SK-N-SH treated with all-trans-retinoic acid at 6 μM for 48 hours (cell line): ENCODE measurements at regions not wholly inside any gene's neighbourhood (a gene's known extent, or its start where the extent isn't known, plus 50 kb on each side); places are given as distances from the start of the nearest gene placed in this dataset.

Experiments
- ZNF8 ChIP-seq: fragments of 450-650 bp; formaldehyde crosslinking; IDR thresholded peaks from 2 replicates; pipeline ENCODE4 v1.5.0; 2020; ENCODE audit warnings: mild to moderate bottlenecking, moderate library complexity
- TF ChIP-seq, protein P1 (sequence below): fragments of 250-450 bp; sonication (Bioruptor Pico); IDR thresholded peaks from 2 replicates; pipeline ENCODE4 v1.5.1; 2020; ENCODE audit warnings: low read depth, mild to moderate bottlenecking, moderate library complexity

DNA sequence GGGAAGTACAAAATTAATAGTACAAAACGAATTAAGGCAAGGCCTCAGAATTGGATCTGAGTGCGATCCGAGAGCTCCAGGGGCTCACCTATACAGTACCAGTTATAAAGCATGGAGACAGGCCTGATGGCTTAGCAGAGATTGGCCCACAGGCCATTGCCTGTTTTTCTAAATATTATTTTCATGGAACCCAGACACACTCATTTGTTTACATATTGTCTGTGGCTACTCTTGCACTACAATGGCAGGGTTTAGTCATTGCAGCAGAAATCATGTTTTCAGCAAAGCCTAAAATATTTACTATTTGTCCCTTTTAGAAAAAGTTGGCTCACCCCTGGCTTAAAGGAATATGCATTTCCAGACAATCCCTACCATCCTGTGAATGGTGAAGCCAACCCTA lies 578.9 kb downstream of the PLPP3 start:
- TF ChIP-seq, protein P1, sequence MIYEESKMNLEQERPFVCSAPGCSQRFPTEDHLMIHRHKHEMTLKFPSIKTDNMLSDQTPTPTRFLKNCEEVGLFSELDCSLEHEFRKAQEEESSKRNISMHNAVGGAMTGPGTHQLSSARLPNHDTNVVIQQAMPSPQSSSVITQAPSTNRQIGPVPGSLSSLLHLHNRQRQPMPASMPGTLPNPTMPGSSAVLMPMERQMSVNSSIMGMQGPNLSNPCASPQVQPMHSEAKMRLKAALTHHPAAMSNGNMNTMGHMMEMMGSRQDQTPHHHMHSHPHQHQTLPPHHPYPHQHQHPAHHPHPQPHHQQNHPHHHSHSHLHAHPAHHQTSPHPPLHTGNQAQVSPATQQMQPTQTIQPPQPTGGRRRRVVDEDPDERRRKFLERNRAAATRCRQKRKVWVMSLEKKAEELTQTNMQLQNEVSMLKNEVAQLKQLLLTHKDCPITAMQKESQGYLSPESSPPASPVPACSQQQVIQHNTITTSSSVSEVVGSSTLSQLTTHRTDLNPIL (CRISPR knock-in tag), result no peak
- no peak for TF ChIP-seq ZNF8
